ENCODE measurements at regions not wholly inside any gene's neighbourhood (a gene's known extent, or its start where the extent isn't known, plus 50 kb on each side); places are given as distances from the start of the nearest gene placed in this dataset.

DNA sequence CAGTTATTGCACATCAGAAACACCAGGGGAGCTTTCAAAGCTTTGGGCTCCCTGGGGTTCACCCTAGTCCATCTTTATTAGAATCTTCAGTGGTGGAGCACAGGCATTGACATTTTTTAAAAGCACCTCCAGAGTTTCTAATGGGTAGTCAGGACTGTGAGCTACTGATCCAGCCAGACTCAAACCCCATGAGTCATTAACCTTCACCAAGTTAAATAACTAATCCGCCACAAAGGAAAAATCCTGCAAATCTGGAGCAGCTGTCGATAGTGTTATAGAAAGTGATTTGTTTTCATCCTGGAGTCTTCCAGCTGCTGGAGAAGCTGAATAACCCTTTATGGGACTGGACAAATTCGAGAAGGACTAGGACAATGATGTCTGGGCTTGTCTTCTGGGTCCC, 93.2 kb upstream of the PIRT start:
- no peak overlapping the region for H3K4me3 ChIP-seq (ENCODE audit: control insufficient read depth, low read depth, low read length)
- TF ChIP-seq, protein P1, sequence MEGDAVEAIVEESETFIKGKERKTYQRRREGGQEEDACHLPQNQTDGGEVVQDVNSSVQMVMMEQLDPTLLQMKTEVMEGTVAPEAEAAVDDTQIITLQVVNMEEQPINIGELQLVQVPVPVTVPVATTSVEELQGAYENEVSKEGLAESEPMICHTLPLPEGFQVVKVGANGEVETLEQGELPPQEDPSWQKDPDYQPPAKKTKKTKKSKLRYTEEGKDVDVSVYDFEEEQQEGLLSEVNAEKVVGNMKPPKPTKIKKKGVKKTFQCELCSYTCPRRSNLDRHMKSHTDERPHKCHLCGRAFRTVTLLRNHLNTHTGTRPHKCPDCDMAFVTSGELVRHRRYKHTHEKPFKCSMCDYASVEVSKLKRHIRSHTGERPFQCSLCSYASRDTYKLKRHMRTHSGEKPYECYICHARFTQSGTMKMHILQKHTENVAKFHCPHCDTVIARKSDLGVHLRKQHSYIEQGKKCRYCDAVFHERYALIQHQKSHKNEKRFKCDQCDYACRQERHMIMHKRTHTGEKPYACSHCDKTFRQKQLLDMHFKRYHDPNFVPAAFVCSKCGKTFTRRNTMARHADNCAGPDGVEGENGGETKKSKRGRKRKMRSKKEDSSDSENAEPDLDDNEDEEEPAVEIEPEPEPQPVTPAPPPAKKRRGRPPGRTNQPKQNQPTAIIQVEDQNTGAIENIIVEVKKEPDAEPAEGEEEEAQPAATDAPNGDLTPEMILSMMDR (IDR thresholded peaks at IDR 0.05; ENCODE audit: control insufficient read depth, insufficient read depth, low read depth, low read length, missing control alignments) = no peak
- DNase-seq (ENCODE audit: low read depth) = no peak

DNA sequence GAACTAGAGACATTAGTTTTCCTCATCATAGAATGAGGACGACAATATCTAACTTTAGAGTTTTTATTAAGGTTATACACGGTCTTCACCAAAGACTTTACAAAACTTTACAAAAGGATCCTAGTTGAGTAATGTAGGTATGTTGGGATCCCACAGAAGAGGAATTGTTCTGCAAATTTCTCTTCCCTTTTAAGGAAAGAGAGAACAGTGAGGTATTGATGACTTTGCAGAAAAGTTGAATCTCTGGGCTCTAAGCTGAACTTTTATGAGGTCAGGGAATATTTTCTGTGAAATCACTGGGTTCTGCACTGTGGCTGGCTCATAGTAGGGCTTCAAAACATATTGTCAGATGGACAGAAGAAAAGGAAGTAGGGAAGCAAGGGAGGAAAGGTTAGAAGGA, 89.8 kb upstream of the PIRT start:
- TF ChIP-seq, protein P1 (IDR thresholded peaks at IDR 0.05; ENCODE audit: control insufficient read depth, insufficient read depth, low read depth, low read length, missing control alignments) = no peak
- no peak for DNase-seq (ENCODE audit: low read depth)
- no peak overlapping the region for H3K4me3 ChIP-seq (ENCODE audit: control insufficient read depth, low read depth, low read length)

DNA sequence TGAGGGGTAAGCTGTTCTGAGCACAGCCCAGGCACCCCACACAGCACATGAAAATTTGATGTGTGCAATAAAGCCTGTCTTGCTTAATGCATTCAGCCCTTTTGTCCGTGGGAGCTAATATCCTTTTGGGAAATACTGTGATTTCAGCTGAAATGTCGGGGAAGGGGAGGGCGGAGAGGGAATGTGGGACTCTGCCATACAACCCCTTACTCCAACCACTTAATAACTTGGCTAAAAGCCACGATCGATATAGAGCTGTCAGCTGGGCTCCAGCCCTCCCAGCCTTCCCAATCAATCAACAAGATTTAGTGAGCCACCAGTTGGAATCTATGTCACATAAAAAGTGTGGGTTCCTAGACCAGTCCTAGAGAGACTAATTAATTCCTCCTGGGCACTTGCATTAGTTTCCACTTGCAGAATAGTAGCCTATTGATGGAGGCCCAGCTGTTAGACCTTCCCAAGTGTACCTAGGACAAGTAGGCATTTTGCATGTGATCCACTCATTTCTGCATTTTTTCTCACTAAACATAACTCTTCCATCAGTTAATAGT, 82.7 kb upstream of the PIRT start:
- no peak overlapping the region for H3K4me3 ChIP-seq (ENCODE audit: control insufficient read depth, low read depth, low read length)
- TF ChIP-seq, protein P1 (IDR thresholded peaks at IDR 0.05; ENCODE audit: control insufficient read depth, insufficient read depth, low read depth, low read length, missing control alignments) = no peak
- no peak for DNase-seq (ENCODE audit: low read depth)

DNA sequence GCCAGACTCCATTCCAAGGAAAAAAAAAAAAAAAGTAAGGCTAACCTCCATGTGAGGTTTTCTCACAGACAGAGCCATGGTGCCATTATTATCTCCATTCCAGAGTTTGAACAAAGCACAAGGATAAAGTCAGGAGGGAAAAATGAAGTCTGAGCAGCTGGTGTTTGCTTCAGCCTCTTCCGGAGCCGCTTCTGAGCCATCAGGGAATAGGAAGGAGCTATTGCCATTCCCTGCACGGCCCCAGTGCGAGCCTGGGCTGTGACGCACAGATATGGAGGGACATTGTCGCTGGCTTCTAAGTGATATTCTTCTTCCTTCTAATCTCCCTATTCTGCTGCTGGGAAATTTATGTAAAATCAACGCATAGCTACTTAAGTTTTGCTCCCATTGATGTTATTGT, 69.5 kb upstream of the PIRT start:
- H3K4me3 ChIP-seq (ENCODE audit: control insufficient read depth, low read depth, low read length) = no peak overlapping the region
- TF ChIP-seq, protein P1 (IDR thresholded peaks at IDR 0.05; ENCODE audit: control insufficient read depth, insufficient read depth, low read depth, low read length, missing control alignments) = no peak
- DNase-seq (ENCODE audit: low read depth) = no peak

DNA sequence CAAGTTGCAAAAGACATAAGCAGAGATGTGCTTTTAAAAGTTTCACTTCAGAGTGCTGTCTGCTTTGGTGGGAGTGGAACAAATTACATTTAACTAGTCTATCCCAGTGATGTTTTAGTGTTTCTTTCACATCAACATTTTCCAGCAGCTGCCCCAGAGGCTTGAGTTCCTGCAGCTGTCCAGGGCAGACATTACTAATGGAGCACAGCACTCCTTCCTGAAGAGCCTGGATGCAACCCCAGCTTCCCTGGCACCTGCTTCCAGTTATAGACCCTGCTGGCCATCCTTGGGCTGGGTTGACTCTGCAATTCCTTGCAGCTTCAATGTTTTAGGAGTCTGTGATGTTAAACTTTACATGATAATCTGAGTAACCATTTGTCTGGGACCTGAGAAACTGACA, 61.4 kb upstream of the PIRT start:
- no peak for DNase-seq (ENCODE audit: low read depth)
- TF ChIP-seq, protein P1 (IDR thresholded peaks at IDR 0.05; ENCODE audit: control insufficient read depth, insufficient read depth, low read depth, low read length, missing control alignments) = no peak
- no peak overlapping the region for H3K4me3 ChIP-seq (ENCODE audit: control insufficient read depth, low read depth, low read length)

DNA sequence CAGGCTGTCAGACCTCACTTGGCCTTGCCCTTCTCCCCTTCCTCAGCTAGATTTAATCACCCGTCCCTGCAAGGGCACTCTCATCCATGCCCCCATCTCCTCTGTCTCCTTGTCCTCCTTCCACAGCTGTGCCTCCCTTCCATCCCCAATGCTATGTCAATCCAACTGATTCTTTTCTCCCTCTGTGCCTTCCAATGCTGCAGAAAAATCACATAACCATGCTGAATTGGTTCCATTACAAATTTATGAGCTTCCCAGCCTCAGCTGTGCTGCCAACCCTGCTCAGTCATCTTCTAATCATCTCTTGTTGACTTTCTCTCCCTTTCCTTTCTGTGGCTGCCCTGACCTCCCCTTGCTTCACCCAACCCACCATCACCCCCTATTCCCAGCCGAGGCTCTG, 56.3 kb upstream of the PIRT start:
- TF ChIP-seq, protein P1 (IDR thresholded peaks at IDR 0.05; ENCODE audit: control insufficient read depth, insufficient read depth, low read depth, low read length, missing control alignments) = no peak
- no peak overlapping the region for H3K4me3 ChIP-seq (ENCODE audit: control insufficient read depth, low read depth, low read length)
- DNase-seq (ENCODE audit: low read depth) = no peak

DNA sequence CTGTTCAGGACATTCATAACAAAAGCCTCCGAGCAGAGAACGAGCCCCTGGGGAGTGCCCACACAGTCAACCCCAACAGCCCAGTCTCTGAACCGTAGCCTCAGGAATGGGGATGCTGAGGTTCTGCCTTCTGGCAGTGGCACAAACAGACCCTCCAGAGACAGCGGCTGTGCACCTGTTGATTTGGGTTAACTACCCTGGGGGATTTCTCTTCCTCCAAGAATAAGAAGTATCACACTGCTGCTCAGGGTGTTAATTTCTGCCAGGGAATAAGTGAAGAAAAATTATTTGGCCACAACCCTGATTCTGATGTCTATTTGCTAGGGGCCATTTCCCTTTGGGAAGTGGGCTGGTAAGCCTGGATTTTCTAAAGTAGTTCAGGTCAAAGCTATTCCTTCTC, 51.0 kb upstream of the PIRT start:
- H3K4me3 ChIP-seq (ENCODE audit: control insufficient read depth, low read depth, low read length) = no peak overlapping the region
- DNase-seq (ENCODE audit: low read depth) = no peak
- TF ChIP-seq, protein P1 (IDR thresholded peaks at IDR 0.05; ENCODE audit: control insufficient read depth, insufficient read depth, low read depth, low read length, missing control alignments) = no peak

Data from AG09309 (cell line).